Stimulated activated CD8-positive, alpha-beta memory T cell treated with anti-CD3 and anti-CD28 coated beads, Interleukin-4, amount 100 ng/mL, for 4 hours (primary cell): ENCODE measurements at regions not wholly inside any gene's neighbourhood (a gene's known extent, or its start where the extent isn't known, plus 50 kb on each side); places are given as distances from the start of the nearest gene placed in this dataset.
"Not testable (repeated sequence)": the region's sequence is repeated elsewhere in the genome, so short reads cannot be mapped to it uniquely, and the experiment has no call there.

Experiments used
- DNase-seq, 2 donors: peaks; one replicate each; pipeline ENCODE4 v3.0.0-alpha.2; 2020; ENCODE audit warnings: low read depth in 2 of 2, low spot score in 1 of 2

DNA sequence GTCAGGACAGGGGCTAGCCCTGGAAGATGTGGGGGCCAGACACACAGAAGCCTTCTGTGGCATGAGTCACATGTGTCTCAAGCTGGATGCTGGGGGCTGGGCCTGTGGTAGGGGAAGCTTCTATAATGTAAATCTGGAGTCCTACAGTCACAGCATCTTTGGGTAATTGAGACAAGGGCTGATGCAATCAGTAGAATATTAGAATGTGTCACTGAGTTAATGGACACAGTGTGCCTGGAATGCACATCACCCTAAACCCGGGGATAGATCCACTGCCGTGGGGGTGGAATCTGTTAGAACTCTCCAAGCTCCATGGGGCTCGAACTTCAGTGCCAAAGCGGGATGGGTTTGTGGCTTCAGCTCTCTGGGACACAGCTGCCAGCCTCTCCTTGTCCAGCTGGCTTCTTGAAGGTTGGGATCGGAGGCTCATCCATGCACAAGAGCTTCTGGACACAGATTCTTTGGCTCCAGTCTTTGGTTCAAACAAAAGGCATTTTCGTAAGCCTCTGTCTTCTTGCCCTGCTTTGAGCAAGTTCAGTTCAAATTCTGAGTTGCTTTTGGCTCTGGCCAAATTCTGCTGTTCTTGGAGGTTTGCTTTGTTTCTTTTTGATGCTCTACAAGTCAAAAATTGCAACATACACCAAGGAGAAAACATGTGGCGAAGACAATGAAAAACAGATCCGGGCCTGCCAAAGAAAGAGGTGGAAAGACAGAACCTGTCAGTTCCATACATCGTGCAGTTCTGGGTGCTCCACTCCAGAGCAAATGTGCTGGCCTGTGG is 194.8 kb upstream of the ZNF32 start:
- no peak for DNase-seq

DNA sequence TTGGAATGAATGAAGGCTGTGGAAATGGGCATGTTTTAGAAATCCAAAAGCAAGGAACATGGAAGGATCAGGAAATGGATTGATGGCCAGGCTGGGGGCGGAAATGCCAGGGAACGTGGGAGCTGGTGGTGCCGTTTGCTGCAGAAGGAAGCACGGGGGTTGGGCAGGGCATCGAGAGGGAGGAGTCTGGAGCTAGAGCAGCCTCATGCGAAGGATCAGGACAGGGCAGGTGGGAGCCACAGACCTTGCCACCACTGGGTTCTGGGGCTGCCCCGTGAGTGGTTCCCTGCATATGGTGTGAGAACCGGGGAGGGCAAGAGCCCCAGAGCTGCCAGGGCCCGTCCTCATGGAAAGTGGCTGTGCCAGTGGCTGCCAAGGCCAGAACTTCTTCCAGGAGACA is 193.8 kb upstream of the ZNF32 start:
- DNase-seq = no peak

DNA sequence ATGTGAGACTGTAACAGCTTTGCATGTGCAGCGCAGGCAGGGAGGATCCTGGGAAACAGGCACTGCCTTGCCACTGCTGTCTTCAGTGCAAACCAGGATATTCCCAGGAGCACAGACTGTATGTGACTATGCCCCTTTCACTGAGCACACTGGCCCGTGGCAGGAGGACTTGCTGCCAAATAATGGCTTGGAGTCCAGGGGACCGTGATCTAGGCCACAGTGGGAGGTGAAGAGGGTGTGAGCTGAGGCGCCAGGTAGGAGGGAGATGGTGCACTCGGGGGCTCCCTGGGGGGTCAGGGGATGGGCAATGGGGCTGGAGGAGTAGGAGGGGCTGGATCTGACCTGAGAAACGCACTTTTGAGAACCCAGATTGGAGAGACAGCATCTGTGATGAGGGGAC is 193.4 kb upstream of the ZNF32 start:
- DNase-seq = no peak

DNA sequence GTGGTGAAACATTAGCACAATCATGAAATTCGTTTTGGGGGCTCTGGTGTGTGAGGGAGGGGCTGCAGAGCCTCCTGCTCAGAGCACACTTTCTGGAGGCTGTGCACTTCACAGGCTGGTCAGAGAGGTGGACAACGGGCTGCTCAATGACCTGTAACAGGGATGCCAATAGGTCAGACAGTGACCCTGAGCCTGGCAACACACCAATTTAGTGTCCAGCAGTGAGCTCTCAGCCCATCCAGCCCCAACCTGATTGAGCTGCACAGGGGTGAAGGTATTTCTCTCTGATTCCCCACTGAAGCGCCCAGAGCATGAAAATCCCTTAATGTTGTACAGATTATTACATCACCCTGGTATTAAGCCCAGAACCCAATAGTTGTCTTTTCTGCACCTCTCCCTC is 191.3 kb upstream of the ZNF32 start:
- DNase-seq = no peak

DNA sequence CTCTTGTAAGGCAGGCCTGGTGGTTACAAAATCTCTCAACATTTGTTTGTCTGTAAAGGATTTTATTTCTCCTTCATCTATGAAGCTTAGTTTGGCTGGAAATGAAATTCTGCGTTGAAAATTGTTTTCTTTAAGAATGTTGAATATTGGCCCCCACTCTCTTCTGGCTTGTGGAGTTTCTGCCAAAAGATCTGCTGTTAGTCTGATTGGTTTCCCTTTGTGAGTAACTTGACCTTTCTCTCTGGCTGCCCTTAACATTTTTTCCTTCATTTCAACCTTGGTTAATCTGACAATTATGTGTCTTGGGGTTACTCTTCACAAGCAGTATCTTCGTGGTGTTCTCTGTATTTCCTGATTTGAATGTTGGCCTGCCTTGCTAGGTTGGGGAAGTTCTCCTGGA is 186.1 kb upstream of the ZNF32 start:
- not testable (repeated sequence) for DNase-seq

- DNase-seq = no peak
These were observed 179.2 kb upstream of the ZNF32 start for GRCh38 chr10:43827853-43828252.

DNA sequence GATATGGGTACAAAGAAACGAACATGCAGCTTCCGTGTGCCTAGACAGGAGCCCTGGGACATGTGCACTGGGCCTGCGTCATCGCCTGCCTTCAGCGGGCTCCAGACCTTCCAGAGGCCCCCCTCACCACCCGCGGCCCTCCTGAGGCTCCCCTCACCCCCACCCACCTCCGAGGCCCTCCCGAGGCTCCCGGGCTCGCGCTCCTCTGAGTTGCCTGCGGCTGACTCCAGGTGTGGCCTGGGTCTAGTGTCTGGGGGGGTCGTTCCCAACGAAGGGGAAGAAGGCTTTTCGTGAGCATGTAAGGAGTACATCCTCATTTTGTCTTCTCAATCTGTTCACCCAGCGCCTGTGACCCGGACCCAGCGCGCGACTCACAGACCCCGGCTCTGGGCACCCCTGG is 177.3 kb upstream of the ZNF32 start:
- no peak for DNase-seq

DNA sequence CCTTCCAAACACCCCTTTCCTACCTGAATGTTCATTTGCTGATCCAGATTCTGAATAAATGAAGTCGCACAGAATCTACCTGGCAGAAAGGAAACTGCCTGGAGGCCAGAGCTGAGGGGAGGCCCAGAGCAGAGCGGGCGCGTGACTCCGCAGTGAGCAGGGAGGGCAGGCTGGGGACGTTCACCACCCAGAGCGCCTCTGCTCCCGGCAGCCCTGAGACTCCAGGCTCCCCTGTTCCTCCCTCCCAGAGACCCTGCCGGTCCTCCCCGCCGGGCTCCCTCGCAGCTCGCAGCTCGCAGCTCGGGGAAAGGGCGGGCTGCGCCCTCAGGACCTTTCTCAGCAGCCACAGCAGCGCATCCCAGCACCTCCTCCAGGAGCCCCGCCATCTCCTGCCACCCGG is 176.7 kb upstream of the ZNF32 start:
- DNase-seq = no peak

GRCh38 chr10:43824934-43825333 is 176.3 kb upstream of the ZNF32 start:
- DNase-seq = no peak

- DNase-seq = no peak
These were observed 174.2 kb upstream of the ZNF32 start for GRCh38 chr10:43822631-43823580.

DNA sequence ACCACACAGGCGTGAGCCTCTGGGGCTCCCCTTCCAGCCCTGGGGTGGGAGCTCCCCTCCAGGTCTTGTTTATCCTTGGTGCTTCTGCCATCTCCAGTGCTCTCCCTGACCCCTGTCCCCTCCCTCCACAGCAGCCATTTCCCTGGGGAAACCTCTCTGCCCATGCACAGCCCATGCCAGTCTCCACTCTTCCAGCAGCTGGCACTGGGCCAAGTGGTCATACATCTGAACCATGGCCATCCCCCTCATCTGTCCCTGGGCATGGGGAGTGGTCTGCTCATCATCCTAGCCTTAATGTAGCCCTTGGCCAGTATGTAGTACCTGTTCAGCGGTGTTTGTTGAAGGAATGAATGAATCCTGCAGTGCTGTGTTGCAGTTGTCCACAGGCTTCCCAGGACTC is 172.4 kb upstream of the ZNF32 start:
- no peak for DNase-seq

GRCh38 chr10:43820663-43821062 is 172.0 kb upstream of the ZNF32 start:
- DNase-seq = no peak

DNA sequence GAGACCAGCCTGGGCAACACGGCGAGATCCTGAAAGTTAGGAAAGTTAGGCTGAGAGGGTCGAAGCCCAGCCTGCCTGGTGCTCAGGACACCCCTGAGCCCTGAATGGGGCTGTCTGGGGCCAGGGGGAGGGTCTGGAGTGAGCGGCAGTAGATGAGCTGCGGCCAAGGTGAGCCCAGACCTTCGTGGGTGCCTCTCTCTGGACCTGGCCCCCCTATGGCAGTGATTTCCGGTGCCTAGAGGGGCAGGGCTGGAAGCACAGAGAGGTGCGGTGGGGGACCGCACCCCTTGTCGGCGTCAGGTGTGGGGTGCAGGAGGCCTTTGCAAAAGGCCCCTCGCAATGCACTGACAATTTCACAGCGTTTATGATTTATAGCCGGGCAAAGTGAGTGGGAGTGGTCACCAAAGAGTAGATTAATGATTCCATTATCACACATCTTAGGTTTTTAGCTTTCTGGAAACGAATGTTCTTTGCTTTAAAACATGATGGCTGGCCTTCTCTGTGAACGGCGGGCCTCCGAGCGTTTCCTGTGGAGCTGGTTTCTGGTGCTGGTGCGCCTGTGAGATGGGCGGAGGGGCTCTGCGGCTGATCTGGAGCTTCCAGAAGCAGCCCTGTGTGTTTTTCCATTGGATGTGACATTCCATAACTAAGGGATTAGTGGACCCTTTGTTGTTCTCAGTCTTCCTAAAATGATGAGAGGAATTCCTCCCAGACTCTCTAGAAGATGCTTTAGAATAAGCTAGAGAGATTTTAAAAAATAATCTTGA is 171.0 kb upstream of the ZNF32 start:
- DNase-seq = no peak

DNA sequence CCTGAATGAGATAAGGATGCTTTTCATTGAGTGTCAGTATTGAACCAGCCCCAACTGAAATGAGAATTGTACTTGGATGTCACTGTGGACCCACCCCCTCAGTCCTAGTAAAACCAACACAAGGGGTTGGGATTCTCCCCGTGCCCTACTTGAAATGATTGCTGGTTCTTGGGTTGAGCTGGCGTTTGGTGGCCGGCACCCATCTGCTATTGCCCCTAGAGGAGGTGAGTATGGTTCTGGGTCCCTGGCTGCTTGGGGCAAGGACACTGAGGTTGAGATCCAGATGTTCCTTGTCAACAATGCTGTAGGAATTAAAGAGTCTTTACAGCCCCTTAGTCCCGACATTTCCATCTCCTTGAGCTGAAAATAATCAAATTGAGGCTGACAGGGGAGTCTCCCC is 170.0 kb upstream of the ZNF32 start:
- no peak for DNase-seq

GRCh38 chr10:43817368-43817767 is 168.7 kb upstream of the ZNF32 start:
- DNase-seq = no peak

DNA sequence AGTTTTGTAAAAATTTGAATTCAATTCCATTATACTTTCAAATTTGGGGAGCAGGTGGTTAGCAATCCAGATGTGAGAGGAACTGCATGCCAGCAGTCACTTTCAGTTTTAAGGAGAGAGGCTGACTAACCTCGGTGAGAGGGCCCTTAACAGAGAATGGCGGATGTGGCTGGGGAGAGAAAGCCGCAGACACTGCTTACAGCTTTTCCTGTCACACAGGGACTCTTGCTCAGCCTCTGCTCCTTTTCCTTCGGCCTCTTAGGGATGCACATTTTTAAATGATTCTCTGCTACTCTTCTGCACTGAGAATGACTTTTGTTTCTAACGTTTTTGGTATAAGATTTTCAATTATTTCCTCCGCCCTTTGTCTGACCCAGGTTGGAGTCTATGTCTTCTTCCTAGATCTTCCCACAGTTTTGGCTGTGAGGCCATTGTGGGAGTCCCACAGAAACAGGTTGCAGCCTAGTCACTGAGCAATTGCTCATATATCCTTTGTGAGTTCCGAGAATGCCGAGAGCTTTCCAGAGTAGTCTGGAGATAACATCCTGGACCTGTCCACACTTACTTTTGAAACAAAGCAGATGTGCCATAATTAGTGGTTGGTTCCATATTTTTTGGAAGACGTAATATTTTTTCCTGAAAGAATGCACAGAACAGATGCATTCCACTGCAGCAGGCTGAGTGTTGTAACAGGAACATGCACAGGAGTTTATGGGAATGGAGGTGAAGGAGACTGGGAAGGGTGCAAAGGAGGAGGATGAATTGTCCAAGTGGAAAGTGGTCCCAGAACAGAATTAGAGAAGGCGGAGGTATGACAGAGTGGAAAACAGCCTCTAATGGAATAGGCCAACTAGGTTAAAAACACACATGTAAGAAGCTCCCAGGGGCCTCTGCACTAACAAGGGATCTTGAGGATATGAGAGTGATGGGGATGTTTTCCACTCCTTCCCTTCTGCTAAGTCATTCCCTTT is 168.0 kb upstream of the ZNF32 start:
- peak; percentile 48 to 53 for DNase-seq

- DNase-seq = no peak
These were observed 166.7 kb upstream of the ZNF32 start for GRCh38 chr10:43815181-43815885.

DNA sequence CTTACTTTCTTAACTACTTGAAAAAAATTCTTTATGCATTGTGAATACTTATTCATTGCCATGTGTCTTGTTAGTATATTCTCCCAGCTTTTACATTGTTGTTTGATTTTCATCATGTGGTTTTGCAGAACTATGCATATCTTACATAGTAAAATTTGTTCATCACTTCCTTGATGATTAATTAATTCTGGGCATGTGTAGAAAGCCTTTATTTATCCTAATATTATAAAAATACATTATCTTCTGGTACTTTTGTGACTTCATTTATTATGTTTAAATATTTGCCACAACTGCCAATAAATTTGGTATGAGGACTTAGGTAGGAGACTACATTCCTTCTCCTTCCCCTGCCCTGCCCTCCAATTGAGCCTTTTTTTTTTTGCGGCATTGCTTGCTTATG is 166.0 kb upstream of the ZNF32 start:
- no peak for DNase-seq

- no peak for DNase-seq
These were observed 163.2 kb upstream of the ZNF32 start for GRCh38 chr10:43811871-43812270.
